Suppressor macrophage treated with lipopolysaccharide for 4 hours (primary cell): ENCODE measurements at regions not wholly inside any gene's neighbourhood (a gene's known extent, or its start where the extent isn't known, plus 50 kb on each side); places are given as distances from the start of the nearest gene placed in this dataset.
"Not testable (repeated sequence)": the region's sequence is repeated elsewhere in the genome, so short reads cannot be mapped to it uniquely, and the experiment has no call there.

ENCODE experiments used
- DNase-seq: peaks from one replicate; pipeline ENCODE4 v3.0.0-alpha.2; 2020

GRCh38 chr1:88330201-88330600 is 353.9 kb upstream of the PKN2 start:
- DNase-seq = no peak

- no peak for DNase-seq
Measured at GRCh38 chr1:88333086-88333695, 350.9 kb upstream of the PKN2 start.

- DNase-seq = no peak
Measured at GRCh38 chr1:88341447-88341846, 342.6 kb upstream of the PKN2 start.

GRCh38 chr1:88342081-88342480 is 342.0 kb upstream of the PKN2 start:
- DNase-seq = not testable (repeated sequence)

DNA sequence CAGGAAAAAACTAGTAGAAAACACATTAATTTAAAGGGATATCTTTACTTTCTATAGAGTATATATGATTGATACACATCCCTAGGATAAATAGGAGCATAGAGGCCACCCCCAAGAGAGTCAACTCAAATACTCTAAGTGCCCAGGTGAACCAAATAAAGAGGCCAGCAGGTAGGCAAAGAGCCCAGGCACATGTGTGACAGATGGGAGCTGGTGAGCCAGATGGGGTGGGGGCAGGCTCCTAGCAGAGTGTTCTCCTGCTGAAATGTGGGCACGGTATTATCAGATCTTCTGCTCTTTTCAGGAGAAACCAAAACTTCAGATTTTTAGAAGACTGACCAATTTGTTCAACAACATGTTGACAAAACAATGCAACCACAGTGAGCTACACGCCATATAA is 333.4 kb upstream of the PKN2 start:
- DNase-seq = no peak

DNA sequence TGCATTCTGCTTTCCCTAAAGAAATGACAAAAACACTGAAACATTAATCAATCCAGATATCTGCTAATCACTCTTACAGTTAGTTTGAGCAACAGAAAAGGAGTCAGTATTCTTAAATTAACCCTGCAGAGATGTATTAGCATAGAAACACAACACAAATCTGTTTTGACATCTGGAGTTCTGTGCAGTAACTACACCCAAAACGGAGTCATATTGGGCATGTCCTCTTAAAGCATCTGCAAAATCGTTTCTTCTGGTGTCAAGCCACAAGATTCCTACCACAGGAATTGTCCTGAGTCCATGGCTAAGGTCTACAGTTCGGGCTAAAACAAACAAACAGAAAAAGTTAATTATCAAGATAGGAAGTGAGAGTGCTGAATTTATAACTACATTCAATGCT is 332.1 kb upstream of the PKN2 start:
- no peak for DNase-seq

GRCh38 chr1:88354256-88354655 is 329.8 kb upstream of the PKN2 start:
- no peak for DNase-seq

GRCh38 chr1:88357729-88358128 is 326.3 kb upstream of the PKN2 start:
- no peak for DNase-seq

DNA sequence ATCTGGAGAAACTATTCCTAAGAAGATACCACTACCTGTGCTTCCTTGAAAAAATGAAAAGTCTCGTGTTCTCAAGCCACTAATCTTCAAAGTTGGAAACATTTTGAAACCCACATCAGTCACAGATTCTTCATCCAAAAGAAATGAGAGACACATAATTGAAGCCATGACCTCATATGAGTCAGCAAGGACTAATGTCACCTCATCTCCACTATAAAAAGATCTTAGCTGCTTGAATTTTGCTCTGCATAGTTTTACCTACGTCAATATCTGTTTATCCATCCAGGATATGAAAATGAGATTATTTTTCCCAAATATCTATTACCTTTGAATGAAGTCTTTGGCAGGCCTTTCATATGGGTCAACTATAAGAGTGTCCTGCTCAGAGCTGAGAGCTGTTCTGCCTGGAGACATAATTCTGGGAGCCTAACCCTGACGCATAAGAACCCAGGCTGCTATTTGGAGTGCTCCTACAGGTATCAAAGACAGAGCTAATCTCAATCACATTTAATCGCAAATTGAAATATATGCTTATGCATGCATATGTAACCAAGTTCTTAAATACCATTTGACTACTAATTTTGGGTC is 312.5 kb upstream of the PKN2 start:
- no peak for DNase-seq

DNA sequence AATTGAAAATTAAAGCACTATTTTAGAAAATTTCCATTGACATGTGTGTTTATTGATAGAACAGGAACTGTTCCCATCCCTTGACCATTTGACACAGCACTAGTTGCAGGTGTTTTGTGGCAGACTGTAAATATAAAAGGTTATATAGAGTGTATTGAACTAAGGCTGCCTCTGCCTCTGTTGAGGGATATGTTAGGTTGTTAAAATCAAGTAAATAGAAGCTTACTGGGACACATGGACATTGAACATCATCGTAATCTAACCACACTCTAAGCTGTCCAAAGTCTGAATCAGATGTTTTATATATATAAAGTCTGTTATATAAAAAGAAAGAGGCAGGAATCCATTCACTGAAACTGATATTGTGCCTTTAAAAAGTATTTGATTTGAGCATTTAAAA is 308.1 kb upstream of the PKN2 start:
- no peak for DNase-seq

DNA sequence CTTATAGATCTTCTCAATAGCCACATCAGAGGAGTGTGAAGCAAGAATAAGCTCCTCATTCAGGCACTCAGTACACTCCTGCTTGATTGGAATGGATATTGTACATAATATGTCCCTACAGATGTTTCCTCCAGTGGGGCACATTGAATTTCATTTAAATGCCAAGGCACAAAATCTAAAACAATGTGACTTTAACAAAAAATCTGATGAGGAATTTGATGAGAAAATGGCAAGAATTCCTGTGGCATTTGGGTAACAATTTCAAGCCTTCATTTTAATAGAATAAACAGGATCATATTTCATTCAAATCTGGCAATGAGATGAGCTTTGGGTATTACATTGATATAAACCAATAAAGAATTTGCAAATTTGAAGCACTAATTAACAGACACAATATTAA is 307.7 kb upstream of the PKN2 start:
- DNase-seq = no peak

GRCh38 chr1:88378560-88378959 is 305.5 kb upstream of the PKN2 start:
- no peak for DNase-seq

DNA sequence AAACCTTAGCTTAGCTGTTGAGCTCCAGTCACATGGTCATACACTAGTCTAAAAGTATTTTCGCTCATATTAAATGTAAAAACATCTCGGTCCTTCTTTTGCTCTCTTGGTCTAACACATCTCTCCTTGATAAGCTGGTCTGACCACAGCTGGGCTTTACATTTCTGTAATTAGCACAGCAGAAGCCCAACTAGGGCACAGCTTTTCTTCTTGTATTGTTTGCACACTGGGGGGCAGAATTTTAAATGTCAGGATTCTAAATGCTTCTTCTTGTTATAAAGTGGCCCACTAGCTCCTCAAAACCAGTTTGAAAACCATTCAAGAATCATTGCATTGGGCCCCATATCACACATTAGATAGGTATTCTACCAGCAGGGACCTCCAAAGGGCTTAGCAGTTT is 289.1 kb upstream of the PKN2 start:
- DNase-seq = no peak

- no peak for DNase-seq
Measured at GRCh38 chr1:88398338-88398737, 285.7 kb upstream of the PKN2 start.

DNA sequence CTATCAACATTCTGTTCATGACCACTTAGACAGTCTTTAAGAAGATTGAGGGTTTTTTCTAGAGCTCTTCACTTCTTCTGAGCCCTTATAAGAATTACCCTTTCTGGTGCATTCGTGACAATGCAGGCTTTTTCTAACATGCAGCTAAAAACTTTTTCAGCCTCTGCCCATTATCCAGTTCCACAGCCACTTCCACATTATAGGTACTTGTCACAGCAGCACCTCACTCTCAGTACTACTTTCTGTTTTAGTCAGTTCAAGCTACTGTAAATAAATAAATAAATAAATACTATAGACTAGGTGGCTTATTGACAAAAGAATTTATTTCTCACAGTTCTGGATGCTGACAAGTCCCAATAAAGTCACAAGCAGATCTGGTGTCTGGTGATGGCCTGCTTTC is 284.4 kb upstream of the PKN2 start:
- no peak for DNase-seq

GRCh38 chr1:88401313-88401712 is 282.8 kb upstream of the PKN2 start:
- DNase-seq = no peak

- no peak for DNase-seq
Measured at GRCh38 chr1:88404582-88404981, 279.5 kb upstream of the PKN2 start.

GRCh38 chr1:88407248-88407647 is 276.8 kb upstream of the PKN2 start:
- no peak for DNase-seq

GRCh38 chr1:88421997-88422396 is 262.1 kb upstream of the PKN2 start:
- no peak for DNase-seq

DNA sequence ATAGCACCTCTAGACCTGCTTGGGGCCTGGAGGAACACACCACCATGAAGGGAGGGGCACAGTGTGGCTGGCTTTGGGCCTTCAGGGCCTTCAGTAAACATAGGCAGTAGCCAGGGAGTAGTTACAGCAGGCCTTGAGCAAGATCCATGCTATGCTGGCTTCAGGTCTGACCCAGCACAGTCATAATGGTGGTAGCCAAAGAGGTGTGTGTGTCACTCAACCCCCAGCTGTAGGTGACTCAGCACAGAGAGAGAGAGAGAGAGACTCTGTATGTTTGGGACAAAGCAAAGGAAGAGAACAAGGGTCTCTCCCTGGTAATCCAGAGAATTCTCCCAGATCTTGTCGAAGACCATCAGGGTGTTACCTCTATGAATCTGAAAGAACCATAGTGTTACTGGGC is 250.5 kb upstream of the PKN2 start:
- no peak for DNase-seq

DNA sequence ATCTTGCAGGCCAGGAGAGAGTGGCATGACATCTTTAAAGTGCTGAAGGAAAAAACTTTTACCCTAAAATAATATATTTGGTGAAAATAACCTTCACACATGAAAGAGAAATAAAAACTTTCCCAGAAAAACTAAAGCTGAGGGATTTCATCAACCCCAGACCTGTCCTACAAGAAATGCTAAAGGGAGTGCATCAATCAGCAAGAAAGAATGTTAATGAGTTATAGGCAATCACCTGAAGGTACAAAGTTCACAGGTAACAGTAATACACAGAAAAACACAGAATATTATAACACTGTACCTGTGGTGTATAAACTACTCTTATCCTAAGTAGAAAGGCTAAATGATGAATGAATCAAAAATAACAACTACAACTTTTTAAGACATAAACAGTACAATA is 249.2 kb upstream of the PKN2 start:
- no peak for DNase-seq

- no peak for DNase-seq
Measured at GRCh38 chr1:88441022-88441421, 243.1 kb upstream of the PKN2 start.

GRCh38 chr1:88451856-88452255 is 232.2 kb upstream of the PKN2 start:
- no peak for DNase-seq

GRCh38 chr1:88453295-88453694 is 230.8 kb upstream of the PKN2 start:
- no peak for DNase-seq

GRCh38 chr1:88454781-88455180 is 229.3 kb upstream of the PKN2 start:
- DNase-seq = no peak
